Thoracic aorta (tissue), 2 donors: ENCODE measurements at regions not wholly inside any gene's neighbourhood (a gene's known extent, or its start where the extent isn't known, plus 50 kb on each side); places are given as distances from the start of the nearest gene placed in this dataset.
A peak's percentile ranks its signal among the peaks of the same experiment; 100 is the strongest.

Experiments
- ATAC-seq: fragments of 150-250 bp; one replicate; pipeline ENCODE4 v1.8.0; 2017; ENCODE audit warnings: low read depth; ENCODE audit not compliant: insufficient number of reproducible peaks, low FRiP score
- DNase-seq: peaks from one replicate; pipeline ENCODE4 v3.0.0-alpha.2; 2020; ENCODE audit warnings: low spot score
- H3K27ac ChIP-seq, 2 donors: fragments of 200-600 bp; sonication (generic); 1 replicate in 1 of 2; 2 replicates in 1 of 2; pipeline ENCODE4 v1.5.1; 2016; ENCODE audit warnings: mild to moderate bottlenecking in 2 of 2, moderate library complexity in 2 of 2
- H3K27me3 ChIP-seq: fragments of 200-600 bp; sonication (generic); replicated peaks from 2 replicates; pipeline ENCODE4 v1.6.0; 2016; ENCODE audit warnings: mild to moderate bottlenecking; ENCODE audit not compliant: insufficient read depth
- H3K36me3 ChIP-seq: fragments of 200-600 bp; sonication (generic); one replicate; pipeline ENCODE4 v1.5.1; 2016
- H3K4me1 ChIP-seq, 2 donors: fragments of 200-600 bp; sonication (generic); 1 replicate in 1 of 2; 2 replicates in 1 of 2; pipeline versions ENCODE4 v1.5.1 to v1.6.0; 2016; ENCODE audit warnings: low read depth in 2 of 2, mild to moderate bottlenecking in 1 of 2; ENCODE audit not compliant: control insufficient read depth in 1 of 2
- H3K4me3 ChIP-seq: fragments of 200-600 bp; sonication (generic); 2 replicates; pipeline ENCODE4 v1.5.1; 2016; ENCODE audit warnings: mild to moderate bottlenecking
- H3K9me3 ChIP-seq: fragments of 200-600 bp; sonication (generic); 2 replicates; pipeline ENCODE4 v1.5.1; 2016
- CTCF ChIP-seq: fragments of 200-600 bp; sonication (generic); IDR thresholded peaks from one replicate; pipeline ENCODE4 v1.5.1; 2019; ENCODE audit warnings: antibody characterized with exemption

- peaks cover 0 to 11% of the 10 kb centered on the region in 2 donors for H3K4me1 ChIP-seq
- ATAC-seq (no peak), DNase-seq (no peak)
- H3K4me3 ChIP-seq, result no peak overlapping the region
- H3K27me3 ChIP-seq, result no peaks in the 10 kb centered on the region
- no peaks in the 10 kb centered on the region for H3K36me3 ChIP-seq
- H3K27ac ChIP-seq, result no peak overlapping the region
- H3K9me3 ChIP-seq, result no peaks in the 10 kb centered on the region
- TF ChIP-seq CTCF, result no peak
Measured at GRCh38 chr4:173747537-173748257, 217.7 kb upstream of the HAND2 start.

GRCh38 chr4:173746424-173746823 is 216.4 kb upstream of the HAND2 start:
- H3K27ac ChIP-seq, result no peak overlapping the region
- ATAC-seq, result no peak

GRCh38 chr4:173745765-173746164 is 215.7 kb upstream of the HAND2 start:
- Histone ChIP-seq H3K9me3 (no peaks in the 10 kb centered on the region), H3K4me1 (peaks cover 0 to 11% of the 10 kb centered on the region in 2 donors), H3K27ac (no peak overlapping the region), H3K36me3 (no peaks in the 10 kb centered on the region), H3K4me3 (no peak overlapping the region), H3K27me3 (no peaks in the 10 kb centered on the region)
- no peak for ATAC-seq
- no peak for DNase-seq
- no peak for TF ChIP-seq CTCF

More at GRCh38 chr4:173746424-173746823, 216.4 kb upstream of the HAND2 start:
- Histone ChIP-seq H3K36me3 (no peaks in the 10 kb centered on the region), H3K27me3 (no peaks in the 10 kb centered on the region), H3K4me1 (peaks cover 0 to 11% of the 10 kb centered on the region in 2 donors), H3K4me3 (no peak overlapping the region), H3K9me3 (no peaks in the 10 kb centered on the region)
- DNase-seq, result no peak
- no peak for TF ChIP-seq CTCF

- no peak overlapping the region for H3K4me3 ChIP-seq
- no peak for TF ChIP-seq CTCF
- peak overlapping the region; percentile 70 for H3K27ac ChIP-seq
- no peaks in the 10 kb centered on the region for H3K9me3 ChIP-seq
- peaks cover 21 to 44% of the 10 kb centered on the region in 2 donors for H3K4me1 ChIP-seq
- no peak for ATAC-seq
- no peaks in the 10 kb centered on the region for H3K27me3 ChIP-seq
- no peak for DNase-seq
- H3K36me3 ChIP-seq, result no peaks in the 10 kb centered on the region
Measured at GRCh38 chr4:173736840-173737239, 206.8 kb upstream of the HAND2 start.

- Histone ChIP-seq H3K27ac (peak overlapping the region; percentile 70), H3K4me1 (peaks cover 21 to 44% of the 10 kb centered on the region in 2 donors), H3K27me3 (no peaks in the 10 kb centered on the region), H3K4me3 (peak overlapping the region; percentile 57), H3K36me3 (no peaks in the 10 kb centered on the region), H3K9me3 (no peaks in the 10 kb centered on the region)
- DNase-seq, result peak; percentile 65
- peak; percentile 67 for ATAC-seq
- TF ChIP-seq CTCF, result no peak
Measured at GRCh38 chr4:173735585-173735984, 205.6 kb upstream of the HAND2 start.
